ENCODE measurements at regions not wholly inside any gene's neighbourhood (a gene's known extent, or its start where the extent isn't known, plus 50 kb on each side); places are given as distances from the start of the nearest gene placed in this dataset.

- TF ChIP-seq CTCF (conservative IDR thresholded peaks at IDR 0.05; ENCODE audit: low read depth), result no peak
- H3K27ac ChIP-seq, result no peak overlapping the region
- POLR2A ChIA-PET (ENCODE audit: low non-redundant PET), result no interaction called here
- no peak for DNase-seq (ENCODE audit: low spot score)
- CTCF ChIA-PET, result no interaction called here
Measured at GRCh38 chr9:104429031-104429546, 75.0 kb upstream of the OR13F1 start.

DNA sequence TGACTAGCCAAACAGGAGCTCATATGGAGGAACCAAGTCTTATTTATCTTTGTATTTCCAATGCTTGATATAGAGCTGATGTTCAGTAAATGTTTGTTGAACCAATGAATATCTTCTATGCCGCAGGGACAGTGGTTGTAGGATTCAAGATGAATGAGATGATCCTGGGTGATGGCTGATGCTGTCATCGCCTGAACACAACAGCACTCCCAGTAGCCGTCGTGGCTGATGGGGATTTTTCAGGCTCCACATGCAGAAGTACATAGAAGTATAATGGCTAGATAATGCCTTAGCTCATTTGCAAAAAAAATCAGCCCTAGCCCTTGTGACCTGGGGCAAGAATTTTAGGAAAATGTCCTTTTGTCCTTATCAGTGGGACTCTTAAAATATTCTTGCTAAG lies 69.0 kb upstream of the OR13F1 start:
- DNase-seq (ENCODE audit: low spot score), result no peak
- POLR2A ChIA-PET (ENCODE audit: low non-redundant PET), result no interaction called here
- no peak for TF ChIP-seq CTCF (conservative IDR thresholded peaks at IDR 0.05; ENCODE audit: low read depth)
- CTCF ChIA-PET, result interaction anchor here (0.6 kb wide), 1 partner anchor 39 kb away, joined by 3 read pairs; no protein-coding TSS in a partner anchor
- no peak overlapping the region for H3K27ac ChIP-seq

DNA sequence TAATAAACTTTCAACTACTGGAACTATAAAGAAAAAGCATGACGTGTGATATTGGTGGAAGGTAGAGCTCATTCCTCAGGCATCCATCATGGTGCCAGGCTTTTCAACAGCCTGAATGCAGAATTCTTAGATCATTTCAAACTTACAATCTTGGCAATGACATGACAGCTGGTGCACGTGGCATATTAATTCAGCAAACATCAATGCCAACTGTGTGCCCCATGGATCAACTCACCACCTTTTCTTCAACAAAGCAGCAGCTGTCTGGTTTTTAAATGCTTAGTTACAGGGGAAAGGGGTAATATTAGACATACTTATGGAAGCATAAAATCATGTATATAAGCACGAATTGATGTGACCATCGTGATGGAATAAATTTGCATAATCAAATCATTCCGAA lies 56.0 kb upstream of the OR13F1 start:
- H3K27ac ChIP-seq, result no peak overlapping the region
- no peak for DNase-seq (ENCODE audit: low spot score)
- POLR2A ChIA-PET (ENCODE audit: low non-redundant PET), result no interaction called here
- CTCF ChIA-PET, result no interaction called here
- no peak for TF ChIP-seq CTCF (conservative IDR thresholded peaks at IDR 0.05; ENCODE audit: low read depth)
